ENCODE measurements at regions not wholly inside any gene's neighbourhood (a gene's known extent, or its start where the extent isn't known, plus 50 kb on each side); places are given as distances from the start of the nearest gene placed in this dataset.
A peak's percentile ranks its signal among the peaks of the same experiment; 100 is the strongest.
"Not testable (repeated sequence)": the region's sequence is repeated elsewhere in the genome, so short reads cannot be mapped to it uniquely, and the experiment has no call there.

DNA sequence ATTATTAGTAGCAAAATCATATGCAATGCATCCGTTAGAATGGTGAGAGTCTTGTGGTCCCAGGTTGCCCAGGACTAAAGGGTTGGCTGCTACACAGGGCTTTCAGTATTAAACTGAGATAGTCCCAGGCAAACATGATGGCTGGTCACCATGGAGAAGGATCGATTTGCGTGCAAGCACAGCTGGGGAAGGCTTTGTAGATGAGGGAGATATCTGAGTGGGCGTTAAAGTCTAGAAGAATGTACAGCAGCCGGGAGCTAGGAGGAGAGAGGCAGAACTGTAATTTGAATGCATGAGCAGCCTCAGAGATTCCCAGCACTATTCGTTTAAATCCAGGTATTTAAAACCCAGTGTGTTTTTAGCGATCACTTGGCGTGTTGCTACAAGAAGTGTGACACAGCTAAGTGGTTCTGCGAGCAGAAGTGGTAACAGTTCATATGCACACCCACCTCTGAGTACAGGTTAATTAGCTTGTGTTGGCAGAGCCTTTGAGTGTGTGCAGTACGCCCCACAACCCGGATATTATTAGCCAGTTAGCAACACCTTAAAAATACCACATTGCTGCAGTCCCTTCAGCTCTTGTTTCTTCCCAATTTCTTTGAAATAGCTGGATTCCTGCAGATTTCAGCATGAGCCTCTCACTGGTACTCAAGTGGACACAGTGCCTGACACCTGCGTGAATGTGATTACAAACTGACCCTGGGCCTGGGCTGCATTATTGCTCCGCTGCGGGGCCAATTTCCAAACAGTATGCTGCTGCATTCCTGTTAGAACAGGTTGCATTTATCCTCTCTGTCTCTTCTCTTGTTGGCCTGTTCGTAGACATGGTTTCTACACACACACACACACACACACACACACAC is 67.2 kb upstream of the SCAF4 start:
- no peak for DNase-seq (ENCODE audit: low read depth)
- TF ChIP-seq, protein P1, sequence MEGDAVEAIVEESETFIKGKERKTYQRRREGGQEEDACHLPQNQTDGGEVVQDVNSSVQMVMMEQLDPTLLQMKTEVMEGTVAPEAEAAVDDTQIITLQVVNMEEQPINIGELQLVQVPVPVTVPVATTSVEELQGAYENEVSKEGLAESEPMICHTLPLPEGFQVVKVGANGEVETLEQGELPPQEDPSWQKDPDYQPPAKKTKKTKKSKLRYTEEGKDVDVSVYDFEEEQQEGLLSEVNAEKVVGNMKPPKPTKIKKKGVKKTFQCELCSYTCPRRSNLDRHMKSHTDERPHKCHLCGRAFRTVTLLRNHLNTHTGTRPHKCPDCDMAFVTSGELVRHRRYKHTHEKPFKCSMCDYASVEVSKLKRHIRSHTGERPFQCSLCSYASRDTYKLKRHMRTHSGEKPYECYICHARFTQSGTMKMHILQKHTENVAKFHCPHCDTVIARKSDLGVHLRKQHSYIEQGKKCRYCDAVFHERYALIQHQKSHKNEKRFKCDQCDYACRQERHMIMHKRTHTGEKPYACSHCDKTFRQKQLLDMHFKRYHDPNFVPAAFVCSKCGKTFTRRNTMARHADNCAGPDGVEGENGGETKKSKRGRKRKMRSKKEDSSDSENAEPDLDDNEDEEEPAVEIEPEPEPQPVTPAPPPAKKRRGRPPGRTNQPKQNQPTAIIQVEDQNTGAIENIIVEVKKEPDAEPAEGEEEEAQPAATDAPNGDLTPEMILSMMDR (IDR thresholded peaks at IDR 0.05; ENCODE audit: low read depth, low read length, missing control alignments): no peak
- H3K4me3 ChIP-seq (ENCODE audit: low read depth, low read length): no peak overlapping the region

- H3K4me3 ChIP-seq (ENCODE audit: low read depth, low read length): no peak overlapping the region
- TF ChIP-seq, protein P1 (IDR thresholded peaks at IDR 0.05; ENCODE audit: low read depth, low read length, missing control alignments): no peak
- DNase-seq (ENCODE audit: low read depth): no peak
Observed at GRCh38 chr21:31795992-31796391, 64.1 kb upstream of the SCAF4 start.

- DNase-seq (ENCODE audit: low read depth); H3K4me3 ChIP-seq (ENCODE audit: low read depth, low read length): not testable (repeated sequence)
Observed at GRCh38 chr21:31790420-31790819, 58.5 kb upstream of the SCAF4 start.

DNA sequence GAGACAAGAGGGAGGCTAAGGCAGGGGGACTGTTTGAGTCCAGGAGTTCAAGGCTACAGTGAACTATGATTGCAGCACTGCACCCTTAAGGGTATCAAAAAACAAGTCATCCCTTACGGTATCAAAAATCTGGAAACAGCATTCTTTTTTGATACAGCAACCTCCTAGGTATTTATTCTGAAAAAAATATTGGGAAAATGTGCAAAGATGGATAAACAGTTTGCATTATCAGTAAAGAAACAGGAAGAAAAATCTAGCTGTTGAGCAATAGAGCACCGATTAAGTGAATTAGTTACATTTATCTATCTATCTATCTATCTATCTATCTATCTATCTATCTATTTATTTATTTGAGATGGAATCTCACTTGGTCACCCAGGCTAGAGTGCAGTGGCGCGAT is 56.7 kb upstream of the SCAF4 start:
- no peak for DNase-seq (ENCODE audit: low read depth)
- H3K4me3 ChIP-seq (ENCODE audit: low read depth, low read length): no peak overlapping the region
- TF ChIP-seq, protein P1 (IDR thresholded peaks at IDR 0.05; ENCODE audit: low read depth, low read length, missing control alignments): no peak

- not testable (repeated sequence) for DNase-seq (ENCODE audit: low read depth); H3K4me3 ChIP-seq (ENCODE audit: low read depth, low read length)
Observed at GRCh38 chr21:31787691-31788090, 55.8 kb upstream of the SCAF4 start.

DNA sequence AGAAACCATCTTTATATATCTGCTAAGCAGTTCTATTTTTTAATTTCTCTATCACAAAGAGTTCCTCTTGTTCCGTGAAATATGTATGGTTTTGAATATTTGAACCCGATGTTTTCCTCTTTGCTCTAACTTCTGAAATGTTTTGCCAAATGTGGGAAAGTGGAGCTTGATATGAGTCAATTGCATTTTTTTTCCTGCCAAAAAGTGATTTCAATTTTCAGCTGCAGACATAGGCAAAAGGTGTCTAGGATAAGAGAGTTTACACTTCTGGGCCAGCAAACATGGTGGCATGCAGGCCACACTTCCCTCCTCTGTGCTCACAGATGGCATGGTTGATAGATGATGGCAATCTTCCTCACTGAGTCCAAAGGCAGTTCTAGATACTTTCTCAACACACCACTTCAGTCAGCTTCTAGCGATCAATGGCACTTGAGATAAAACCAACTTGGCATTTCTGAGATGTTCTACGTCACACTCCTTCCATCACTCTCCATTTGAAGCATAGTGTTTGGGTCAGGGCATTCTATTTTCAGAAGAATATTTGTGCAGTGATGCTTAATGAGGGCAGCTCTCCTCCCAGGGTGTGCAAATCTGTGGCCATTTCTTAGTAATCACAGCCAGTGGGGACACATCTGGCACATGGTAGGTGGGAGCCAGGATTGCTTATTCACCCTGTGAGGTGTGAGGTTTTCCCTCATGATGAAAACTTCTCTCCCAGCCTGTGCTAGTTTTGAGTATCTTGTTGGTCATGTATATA is 54.4 kb upstream of the SCAF4 start:
- TF ChIP-seq, protein P1 (IDR thresholded peaks at IDR 0.05; ENCODE audit: low read depth, low read length, missing control alignments): no peak
- no peak overlapping the region for H3K4me3 ChIP-seq (ENCODE audit: low read depth, low read length)
- DNase-seq (ENCODE audit: low read depth): no peak

DNA sequence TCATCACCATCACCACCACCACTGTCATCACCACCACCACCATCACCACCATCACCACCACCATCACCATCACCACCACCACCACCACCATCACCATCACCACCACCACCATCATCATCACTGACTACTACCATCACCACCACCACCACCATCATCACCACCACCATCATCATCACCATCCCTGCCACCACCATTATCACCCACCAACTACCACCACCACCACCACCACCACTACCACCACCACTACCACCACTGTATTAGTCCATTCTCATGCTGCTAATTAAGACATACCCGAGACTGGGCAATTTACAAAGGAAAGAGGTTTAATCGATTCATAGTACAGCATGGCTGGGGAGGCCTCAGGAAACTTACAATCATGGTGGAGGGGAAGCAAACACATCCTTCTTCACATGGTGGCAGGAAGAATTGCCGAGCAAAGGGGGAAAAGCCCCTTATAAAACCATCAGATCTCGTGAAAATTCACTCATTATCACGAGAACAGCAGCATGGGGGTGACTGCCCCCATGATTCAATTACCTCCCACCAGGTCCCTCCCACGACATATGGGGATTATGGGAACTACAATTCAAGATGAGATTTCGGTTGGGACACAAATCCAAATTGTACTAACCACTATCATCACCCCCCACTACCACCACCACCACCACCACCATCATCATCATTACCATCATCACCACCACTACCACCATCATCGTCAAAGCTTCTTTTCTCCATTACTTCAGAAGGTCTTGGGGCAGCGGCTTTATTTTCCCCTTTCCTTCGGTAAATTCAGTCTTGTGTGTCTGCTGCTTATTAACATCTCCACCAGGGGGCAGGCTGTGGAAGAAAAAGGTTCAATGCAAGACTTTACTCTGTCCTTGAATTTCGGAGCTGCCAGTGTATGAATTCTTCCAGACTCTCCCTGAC is 53.6 kb upstream of the SCAF4 start:
- H3K4me3 ChIP-seq (ENCODE audit: low read depth, low read length): not testable (repeated sequence)
- TF ChIP-seq, protein P1 (IDR thresholded peaks at IDR 0.05; ENCODE audit: low read depth, low read length, missing control alignments): peak; percentile 73
- peak; percentile 38 for DNase-seq (ENCODE audit: low read depth)
